ENCODE measurements at regions not wholly inside any gene's neighbourhood (a gene's known extent, or its start where the extent isn't known, plus 50 kb on each side); places are given as distances from the start of the nearest gene placed in this dataset.
"Not testable (repeated sequence)": the region's sequence is repeated elsewhere in the genome, so short reads cannot be mapped to it uniquely, and the experiment has no call there.

DNA sequence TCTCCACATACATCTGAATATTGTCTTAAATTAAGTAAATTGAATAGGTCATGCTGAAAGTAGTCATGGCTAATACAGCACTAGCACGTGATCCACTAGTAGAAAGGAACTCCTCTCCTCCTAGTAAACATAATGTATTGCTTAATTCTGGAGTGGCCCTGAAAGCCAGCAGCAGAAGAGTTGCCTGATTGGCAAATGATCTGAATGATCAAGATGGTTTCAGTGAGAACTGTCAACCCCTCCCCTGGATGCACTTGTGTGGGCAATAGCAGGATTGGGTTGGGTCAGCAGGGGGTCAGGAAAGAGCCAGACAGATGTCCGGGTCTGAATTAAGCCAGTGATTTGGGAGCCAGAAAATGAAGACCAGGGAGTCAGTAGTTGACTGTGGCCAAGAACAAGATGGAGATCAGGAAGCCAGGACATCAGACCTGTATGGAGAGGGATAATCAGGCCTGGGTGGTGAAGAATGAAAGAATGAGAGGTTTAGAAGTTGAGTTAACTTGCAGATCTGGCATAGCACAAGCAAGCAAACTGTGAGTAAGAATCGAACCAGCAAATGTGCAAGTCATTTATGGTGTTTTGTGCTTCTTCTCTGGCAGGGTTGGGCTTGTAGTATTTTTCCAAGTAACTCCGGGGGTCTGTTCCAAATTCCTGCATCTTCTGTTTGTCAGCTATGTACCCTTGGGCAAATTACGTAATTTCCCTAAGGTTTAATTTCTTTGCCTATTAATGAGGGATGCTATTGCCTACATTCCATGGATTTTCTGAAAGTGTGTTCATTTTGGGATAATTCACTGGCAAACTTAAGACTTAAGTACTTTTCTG is 304.9 kb downstream of the CD109 start:
- DNase-seq (ENCODE audit: low read depth): no peak
- no peak overlapping the region for H3K4me3 ChIP-seq (ENCODE audit: low read depth, low read length)
- TF ChIP-seq, protein P1, sequence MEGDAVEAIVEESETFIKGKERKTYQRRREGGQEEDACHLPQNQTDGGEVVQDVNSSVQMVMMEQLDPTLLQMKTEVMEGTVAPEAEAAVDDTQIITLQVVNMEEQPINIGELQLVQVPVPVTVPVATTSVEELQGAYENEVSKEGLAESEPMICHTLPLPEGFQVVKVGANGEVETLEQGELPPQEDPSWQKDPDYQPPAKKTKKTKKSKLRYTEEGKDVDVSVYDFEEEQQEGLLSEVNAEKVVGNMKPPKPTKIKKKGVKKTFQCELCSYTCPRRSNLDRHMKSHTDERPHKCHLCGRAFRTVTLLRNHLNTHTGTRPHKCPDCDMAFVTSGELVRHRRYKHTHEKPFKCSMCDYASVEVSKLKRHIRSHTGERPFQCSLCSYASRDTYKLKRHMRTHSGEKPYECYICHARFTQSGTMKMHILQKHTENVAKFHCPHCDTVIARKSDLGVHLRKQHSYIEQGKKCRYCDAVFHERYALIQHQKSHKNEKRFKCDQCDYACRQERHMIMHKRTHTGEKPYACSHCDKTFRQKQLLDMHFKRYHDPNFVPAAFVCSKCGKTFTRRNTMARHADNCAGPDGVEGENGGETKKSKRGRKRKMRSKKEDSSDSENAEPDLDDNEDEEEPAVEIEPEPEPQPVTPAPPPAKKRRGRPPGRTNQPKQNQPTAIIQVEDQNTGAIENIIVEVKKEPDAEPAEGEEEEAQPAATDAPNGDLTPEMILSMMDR (IDR thresholded peaks at IDR 0.05; ENCODE audit: control insufficient read depth, extremely low read depth, insufficient read depth): no peak

DNA sequence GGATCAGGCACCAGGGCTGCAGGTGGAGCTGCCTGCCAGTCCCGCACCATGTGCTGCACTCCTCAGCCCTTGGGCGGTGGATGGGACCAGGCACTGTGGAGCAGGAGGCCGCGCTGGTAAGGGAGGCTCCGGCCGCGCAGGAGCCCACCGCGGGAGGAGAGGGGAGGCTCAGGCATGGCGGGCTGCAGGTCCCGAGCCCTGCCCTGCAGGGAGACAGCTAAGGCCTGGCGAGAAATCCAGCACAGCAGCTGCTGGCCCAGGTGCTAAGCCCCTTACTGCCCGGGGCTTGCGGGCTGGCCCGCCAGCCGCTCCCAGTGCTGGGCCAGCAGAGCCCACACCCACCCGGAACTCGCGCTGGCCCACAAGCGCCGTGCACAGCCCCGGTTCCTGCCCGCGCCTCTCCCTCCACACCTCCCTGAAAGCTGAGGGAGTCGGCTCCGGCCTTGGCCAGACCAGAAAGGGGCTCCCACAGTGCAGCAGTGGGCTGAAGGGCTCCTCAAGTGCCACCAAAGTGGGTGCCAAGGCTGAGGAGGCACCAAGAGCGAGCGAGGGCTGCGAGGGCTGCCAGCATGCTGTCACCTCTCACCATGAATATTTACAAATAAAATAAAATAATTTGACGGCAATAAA is 294.7 kb downstream of the CD109 start:
- not testable (repeated sequence) for DNase-seq (ENCODE audit: low read depth); H3K4me3 ChIP-seq (ENCODE audit: low read depth, low read length)

DNA sequence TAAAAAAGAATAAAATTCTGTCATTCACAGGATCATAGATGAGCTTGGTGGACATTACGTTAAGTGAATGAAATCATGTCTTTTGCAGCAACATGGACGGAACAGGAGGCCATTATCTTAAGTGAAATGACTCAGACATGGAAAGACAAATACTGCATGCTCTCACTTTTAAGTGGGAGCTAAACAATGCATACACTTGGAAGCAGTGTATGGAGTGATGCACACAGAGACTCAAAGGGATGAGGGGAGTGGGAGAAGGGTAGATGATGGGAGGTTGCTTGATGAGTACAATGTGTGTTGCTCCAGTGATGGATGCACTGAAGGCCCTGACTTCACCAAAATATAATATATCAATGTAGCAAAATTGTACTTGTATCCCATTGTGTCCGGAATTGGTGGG is 293.4 kb downstream of the CD109 start:
- DNase-seq (ENCODE audit: low read depth): no peak
- no peak overlapping the region for H3K4me3 ChIP-seq (ENCODE audit: low read depth, low read length)
- TF ChIP-seq, protein P1 (IDR thresholded peaks at IDR 0.05; ENCODE audit: control insufficient read depth, extremely low read depth, insufficient read depth): no peak

DNA sequence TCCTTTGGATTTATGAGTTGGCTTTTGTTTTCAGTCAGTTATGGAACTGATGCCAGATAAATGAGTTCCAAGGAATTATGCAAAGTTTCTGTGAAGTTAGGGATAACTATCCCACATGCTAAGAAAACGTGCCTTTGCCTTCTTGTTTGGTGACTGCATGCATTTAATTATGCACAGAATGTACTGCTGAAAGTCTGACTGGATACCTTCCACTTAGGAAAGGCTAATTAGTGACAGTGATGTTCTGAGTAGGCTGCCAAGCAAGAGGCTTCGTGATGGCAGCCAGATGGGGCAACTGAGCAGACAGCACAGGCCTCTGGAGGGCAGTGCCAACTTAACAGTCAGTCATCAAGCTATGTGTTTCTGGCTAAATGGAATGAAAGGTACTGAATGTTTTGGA is 289.9 kb downstream of the CD109 start:
- TF ChIP-seq, protein P1 (IDR thresholded peaks at IDR 0.05; ENCODE audit: control insufficient read depth, extremely low read depth, insufficient read depth): peak; percentile 59
- H3K4me3 ChIP-seq (ENCODE audit: low read depth, low read length): no peak overlapping the region
- no peak for DNase-seq (ENCODE audit: low read depth)

DNA sequence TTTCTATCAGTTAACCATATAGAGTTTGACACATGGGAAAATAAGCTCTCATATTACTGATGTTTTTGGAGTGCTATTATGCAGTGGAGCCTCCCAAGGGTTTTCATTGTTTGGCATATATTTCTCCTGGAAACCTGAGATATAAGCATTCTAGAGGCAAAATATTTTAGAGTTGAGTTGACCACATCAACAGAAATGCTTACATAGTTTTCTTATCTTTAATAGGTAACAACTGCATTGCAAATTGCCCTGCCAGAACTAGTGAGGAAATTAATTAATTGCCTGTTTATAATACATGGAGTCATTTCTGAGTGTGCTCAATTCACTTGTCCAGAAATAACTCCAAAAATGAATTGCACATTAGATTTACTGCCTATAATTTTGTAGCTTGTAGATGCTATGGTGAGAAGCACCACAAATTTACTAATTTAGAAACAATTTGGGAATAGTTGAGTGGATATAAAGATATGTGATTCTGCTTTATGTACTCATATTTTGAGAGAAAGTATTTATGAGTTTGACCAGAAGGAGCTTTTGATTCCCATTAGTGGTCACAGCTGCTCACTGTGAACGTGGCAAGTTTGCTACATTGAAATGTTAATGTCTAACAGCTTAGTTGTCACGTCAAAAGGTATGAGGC is 288.7 kb downstream of the CD109 start:
- no peak overlapping the region for H3K4me3 ChIP-seq (ENCODE audit: low read depth, low read length)
- TF ChIP-seq, protein P1 (IDR thresholded peaks at IDR 0.05; ENCODE audit: control insufficient read depth, extremely low read depth, insufficient read depth): no peak
- no peak for DNase-seq (ENCODE audit: low read depth)

DNA sequence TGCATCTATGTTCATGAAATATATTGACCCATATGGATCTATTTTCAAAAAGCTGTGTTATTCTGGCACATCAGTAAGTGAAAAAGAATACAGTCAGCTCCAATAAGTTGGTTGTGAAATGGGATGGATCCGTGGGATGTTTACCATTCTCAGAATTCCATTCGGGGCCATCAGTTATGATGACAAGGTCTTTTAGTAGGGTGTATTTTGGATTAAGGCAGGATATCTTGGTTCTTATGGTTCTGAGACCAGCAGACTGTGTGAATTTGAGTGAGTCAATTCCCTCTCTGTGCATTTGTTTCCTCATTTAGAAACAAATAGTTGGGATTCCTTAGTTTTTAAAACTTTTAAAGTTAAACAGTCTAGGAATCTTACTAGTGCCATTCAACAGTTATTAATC is 287.4 kb downstream of the CD109 start:
- no peak overlapping the region for H3K4me3 ChIP-seq (ENCODE audit: low read depth, low read length)
- TF ChIP-seq, protein P1 (IDR thresholded peaks at IDR 0.05; ENCODE audit: control insufficient read depth, extremely low read depth, insufficient read depth): no peak
- DNase-seq (ENCODE audit: low read depth): no peak

DNA sequence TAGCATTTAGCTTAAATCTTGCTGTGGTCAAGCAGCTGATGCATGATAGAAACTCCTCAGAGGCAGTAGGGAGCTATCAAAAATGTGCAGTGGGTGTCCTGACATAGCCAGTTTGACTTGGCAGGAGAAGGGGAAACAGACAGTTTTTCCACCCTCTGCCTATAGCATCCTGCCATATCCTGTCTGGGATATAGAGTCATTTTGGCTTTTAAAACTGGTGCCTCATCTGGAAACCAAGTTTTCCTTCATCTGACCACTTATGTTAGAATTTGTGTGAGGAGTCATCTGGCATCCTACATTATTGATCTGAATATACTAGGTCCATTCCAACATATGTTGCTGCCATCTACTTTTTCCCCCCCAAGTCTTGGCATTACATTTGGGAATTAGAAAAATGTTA is 284.1 kb downstream of the CD109 start:
- TF ChIP-seq, protein P1 (IDR thresholded peaks at IDR 0.05; ENCODE audit: control insufficient read depth, extremely low read depth, insufficient read depth): no peak
- no peak for DNase-seq (ENCODE audit: low read depth)
- H3K4me3 ChIP-seq (ENCODE audit: low read depth, low read length): no peak overlapping the region
